GM18498 (cell line): ENCODE measurements at regions not wholly inside any gene's neighbourhood (a gene's known extent, or its start where the extent isn't known, plus 50 kb on each side); places are given as distances from the start of the nearest gene placed in this dataset.

Source experiments
- ATAC-seq: cut with Tn5 transposase; IDR thresholded peaks from one replicate; pipeline ENCODE4 v1.9.1; 2021; ENCODE audit warnings: mild to moderate bottlenecking, moderate library complexity; ENCODE audit not compliant: unreplicated experiment

DNA sequence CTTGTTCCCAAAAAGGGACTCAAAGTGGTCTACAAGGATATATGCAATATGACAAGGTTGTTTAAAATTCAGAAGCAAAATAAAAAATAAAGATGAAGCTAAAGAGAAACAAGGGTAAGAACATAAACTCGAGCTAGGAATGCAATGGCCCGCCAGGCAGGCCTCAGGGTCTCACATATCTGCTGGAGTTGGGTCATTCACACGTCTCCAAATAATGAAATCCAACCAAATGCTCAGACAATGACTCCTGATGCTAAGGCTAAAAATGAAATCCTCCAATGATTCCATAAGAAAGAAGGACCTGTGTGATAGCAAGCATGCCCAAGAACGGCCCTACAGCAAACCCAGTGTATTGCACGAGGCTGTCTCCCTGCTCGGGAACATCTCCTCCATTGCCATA is 153.3 kb upstream of the ETS2 start:
- ATAC-seq = no peak

DNA sequence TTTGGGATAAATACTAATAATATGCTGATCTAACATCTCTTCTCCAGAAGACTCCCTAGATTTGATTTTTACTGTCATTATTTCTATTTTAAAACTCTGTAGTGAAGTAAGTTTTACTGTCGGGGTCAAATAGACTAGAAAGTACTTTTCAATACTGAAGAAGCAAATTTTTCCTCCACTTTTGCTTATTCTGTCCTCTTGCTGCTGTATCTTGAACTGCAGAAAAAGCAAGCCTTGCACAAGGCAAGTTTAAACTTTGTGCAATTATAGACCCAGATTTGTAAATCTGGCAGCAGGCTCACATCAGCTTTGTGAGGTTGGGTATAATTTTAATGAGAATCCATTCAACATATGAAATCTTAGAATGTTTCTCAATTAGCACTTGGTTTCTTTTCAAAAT is 151.1 kb upstream of the ETS2 start:
- no peak for ATAC-seq

DNA sequence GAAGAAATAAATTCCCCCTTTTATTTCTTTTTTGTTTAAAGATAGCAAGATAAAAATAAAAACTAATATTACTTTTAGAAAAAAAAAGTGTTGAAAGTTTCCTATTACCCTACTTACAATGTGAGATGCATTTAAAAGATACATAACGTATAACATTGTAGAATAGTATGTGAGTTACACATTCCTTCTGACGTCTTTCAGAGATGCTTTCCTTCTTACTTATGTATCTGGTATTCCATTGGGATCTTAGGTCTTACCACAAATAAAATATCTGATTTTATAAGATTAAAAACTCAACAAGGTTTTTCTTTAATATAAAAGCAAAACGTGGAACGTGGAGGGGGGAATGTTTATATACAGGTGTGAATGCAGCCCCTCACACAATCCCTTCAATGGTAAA is 147.2 kb upstream of the ETS2 start:
- no peak for ATAC-seq

DNA sequence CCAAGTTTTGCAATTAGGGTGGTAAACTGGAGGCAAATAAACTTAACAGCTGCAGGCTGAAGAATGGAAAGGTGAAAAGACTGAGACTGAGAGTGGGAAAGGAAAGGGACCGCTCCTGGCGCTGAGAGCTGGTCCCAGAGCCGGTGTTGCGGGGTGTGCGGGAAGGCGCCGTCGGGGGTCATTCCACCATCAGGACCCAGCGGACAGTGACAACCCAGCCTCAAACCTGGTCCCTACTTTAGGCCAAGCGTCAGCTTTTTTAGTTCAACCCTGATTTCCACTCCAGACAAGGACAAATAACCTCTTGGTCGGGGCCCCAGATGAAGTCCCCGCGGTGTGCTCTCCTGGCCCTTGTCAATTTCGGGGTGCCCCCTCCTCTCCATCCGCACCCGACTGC is 145.8 kb upstream of the ETS2 start:
- no peak for ATAC-seq

DNA sequence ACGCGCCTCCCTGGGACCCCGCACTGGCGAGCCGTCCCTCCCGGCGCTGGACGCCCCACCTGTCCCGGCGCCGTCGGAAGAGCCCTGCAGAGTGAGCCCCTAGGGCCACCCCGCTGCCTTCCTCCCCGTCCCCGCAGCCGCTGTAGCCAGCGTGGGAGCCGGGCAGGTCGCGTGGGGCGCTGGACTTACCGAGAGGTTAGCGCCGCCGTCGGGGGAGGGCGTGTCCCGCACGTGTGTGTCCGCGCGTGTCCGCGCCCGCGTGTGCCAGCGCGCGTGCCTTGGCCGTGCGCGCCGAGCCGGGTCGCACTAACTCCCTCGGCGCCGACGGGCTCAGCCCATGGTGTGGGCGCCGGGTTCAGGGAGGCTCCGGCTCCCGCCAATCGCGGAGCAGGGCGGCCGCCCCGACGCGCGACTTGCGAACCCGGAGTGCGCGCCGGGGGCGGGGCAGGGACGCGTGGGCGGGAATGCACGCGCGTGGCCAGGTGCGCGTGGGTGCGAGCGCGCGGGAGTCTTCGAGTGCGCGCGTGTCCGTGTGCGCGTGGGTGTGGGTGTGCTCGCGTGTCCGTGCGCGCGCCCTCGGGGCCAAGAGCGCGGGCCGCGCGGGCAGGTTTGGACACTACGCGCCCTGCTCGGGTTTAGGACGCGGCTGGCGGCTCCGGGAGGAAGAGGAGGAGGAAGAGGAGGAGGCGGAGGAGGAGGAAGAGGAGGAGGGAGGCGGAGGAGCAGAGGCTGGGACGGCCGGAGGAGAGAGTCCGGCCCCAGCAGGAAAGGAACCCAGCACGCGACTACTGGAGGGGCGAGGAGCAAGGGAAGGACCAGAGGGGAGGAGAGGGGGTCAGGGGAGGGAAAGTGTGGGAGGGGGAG is 145.2 kb upstream of the ETS2 start:
- ATAC-seq = no peak

DNA sequence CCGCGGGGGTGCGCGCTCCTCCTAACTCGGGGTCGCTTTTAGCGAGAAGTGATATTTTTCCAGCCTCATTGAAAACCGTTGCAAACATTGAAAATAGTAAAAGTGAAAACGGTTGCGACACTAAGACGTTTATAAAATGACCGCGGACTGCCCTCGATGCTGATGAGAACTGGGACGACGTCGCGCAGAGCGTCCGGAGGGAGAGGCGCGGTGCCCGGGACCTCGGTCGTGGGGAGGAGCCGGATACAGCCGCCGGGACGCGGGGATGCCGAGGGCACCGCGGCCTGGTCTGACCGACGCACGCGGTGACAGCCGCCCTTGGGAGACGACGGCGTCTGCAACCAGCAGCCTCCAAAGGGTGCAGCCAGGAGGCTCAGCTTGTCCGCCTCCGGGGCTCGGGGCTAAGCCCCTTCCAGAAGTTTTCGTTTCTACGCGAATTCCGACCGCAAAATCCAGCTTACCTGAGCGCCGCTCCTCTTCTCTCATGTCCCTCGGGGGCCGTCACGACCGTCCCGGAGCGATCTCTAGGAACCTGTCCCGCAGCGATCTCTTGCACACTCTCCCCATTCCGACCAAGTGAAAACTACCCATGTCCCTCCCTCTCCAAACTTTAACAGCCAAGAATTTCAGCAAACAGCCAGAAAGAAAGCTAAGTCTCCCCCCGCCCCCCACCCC is 144.4 kb upstream of the ETS2 start:
- ATAC-seq = no peak

DNA sequence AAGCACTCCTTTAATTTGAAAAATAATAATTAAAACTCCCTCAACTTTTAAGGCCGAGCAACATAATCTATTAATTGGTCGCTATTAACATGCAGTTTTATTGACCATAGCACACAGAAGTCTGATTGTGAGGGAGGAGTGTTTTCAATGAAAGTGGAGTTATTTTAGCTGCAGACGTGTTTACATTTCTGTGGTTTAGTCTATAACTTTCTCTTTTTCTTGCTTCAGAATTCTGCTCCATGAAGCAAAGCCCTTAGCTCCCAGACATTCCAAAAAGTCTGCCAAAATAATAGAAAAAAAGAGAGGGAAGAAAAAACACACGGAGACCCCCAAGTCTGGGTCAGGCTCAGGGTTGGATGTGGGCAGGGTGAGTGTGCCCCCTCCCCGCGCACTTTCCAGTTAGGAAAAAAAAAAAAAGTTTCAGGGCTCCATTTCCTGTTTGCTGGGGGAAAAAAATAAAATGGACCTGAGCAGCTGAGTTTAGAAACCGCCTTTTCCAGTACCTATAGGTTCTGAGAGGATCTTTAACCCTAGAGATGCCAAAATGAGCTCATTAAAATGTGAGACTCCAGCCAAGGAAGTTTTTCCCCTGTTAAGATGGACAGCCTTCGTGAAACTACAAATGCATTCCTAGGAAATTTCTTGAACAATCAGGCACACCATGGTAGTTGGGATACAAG is 143.7 kb upstream of the ETS2 start:
- ATAC-seq = no peak

DNA sequence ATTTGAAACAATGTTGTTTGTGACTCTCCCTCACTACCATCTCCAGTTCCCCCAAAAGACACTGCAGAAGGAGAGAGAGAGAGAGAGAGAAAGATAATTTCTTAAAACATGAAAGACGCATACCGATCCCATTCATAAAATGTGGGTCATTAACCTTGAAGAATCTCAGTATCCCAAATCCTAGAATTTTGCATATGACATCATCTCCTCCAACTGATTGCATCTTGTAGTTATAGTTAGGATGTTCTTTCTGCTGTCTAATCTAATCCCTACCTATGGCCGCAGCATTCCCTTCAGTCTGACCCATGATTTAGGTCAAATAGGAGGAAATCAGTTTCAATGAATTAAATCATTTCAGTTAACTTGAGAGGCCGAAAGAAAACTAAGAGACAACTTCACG is 142.4 kb upstream of the ETS2 start:
- no peak for ATAC-seq

DNA sequence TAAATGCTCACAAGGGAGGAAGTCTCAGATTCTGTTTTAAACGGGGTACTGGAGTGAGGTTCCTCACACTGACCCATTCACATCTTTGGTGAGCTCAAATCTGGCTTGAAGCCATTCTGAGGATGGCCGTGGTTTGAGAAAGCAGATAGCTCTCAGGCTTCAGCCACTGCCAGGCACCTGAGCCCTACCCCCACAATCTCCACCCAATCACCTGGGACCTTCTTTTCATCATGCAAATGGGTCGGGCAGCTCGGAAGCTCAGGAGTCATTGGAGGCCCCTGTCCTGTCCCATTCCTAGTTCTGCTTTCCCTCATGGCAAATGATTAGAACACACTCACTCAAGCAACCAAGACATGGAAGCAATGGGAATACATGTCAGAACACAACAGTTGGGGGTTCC is 141.4 kb upstream of the ETS2 start:
- ATAC-seq = no peak

DNA sequence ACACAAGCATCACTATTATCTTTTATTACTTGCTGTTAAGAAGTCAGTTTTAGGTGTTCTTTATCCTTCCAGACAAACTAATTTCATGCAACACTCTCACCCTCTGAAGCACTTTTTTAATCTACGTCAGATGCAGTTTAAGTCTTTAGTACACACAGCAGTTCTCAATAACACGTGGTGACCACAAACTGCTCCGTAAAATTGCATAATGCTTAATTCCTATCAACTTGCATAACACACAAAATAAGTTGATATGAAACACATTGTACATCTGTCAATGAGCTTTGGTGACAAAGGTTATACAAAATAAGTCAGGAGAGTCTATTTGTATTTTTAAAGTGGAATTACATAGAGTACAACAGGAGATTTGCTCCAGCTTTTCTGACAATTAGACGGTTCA is 140.9 kb upstream of the ETS2 start:
- no peak for ATAC-seq

DNA sequence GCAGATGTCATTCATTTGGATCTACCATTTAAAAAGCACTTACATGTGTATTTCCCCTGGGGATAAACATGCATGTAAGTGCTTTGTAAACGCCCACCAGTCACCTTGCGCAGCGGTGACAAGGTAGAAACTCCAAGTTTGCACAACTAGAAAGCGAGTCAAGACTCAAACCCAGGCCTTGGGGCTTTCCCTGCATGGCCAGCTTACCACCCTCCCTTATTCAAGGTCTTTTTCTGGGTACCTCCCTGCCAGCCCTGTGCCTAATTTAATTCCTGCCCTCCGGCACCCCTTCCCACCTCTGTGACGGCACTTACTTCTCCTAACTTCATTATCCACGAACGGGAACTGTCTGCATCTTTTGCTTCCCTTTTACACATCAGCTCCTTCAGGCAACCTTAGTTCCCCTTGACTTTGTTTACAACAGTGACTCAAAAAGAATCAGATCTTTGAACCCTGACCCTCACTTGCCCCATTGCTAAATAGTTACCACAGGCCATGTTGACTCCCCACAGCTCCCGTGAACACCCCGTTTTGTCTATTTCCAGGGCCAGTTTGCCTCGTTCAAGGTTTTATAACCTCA is 138.3 kb upstream of the ETS2 start:
- ATAC-seq = no peak

DNA sequence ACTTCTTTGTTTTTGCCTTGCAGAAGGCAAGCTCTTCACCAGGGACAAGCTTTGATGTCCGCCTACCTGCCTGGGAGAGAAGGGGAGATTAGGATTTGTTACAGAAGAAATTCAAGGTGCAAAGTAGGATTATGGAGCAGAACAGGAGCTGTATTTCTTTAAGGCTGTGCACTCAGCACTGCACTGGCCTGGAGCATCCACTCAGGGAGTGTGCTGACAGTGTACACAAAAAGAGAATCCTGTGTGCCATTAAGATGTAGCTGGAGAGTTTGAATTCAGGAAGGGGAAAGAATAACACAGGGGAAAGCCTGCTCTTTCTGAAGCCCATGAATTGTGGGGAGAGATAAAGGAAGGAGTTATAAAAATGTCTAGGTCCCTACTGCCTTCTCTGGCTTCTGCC is 137.7 kb upstream of the ETS2 start:
- no peak for ATAC-seq

DNA sequence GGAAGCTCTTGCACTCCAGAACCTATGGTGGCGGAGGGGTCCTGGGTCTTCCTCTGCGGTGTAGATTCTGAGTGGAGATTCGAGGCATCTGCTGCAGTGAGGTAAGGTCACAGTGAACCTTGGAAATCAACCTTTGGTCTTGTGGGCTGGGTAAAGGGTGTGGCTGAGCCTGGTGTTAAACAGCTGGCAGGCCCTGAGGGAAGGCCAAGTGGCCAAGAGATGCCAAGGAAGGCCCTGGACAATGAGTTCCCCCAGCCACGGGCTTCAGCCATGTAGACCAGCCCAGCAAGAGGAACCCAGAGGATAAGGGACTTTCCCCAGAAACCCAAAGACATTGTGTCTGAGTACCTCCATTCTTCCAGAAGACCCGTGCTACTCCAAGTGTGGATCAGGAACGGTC is 137.2 kb upstream of the ETS2 start:
- no peak for ATAC-seq

DNA sequence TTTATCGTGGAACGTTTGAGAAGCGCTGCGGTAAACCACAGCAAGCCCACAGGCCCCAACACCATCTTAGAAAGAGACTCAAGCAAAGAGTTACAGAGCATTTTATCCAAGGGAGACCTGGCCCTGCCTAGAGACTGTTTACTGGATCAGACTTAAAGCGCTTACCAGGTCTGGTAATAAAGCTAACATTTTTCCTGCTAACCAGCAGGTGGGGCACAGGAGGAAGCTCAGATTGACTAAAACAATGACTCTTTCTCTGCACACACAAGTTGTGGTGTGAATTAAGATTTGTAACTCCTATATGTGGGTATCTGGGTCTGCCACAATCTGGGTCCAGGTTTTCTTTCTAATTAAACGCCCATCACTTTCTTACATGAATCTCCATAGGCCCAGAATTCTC is 136.5 kb upstream of the ETS2 start:
- ATAC-seq = no peak

DNA sequence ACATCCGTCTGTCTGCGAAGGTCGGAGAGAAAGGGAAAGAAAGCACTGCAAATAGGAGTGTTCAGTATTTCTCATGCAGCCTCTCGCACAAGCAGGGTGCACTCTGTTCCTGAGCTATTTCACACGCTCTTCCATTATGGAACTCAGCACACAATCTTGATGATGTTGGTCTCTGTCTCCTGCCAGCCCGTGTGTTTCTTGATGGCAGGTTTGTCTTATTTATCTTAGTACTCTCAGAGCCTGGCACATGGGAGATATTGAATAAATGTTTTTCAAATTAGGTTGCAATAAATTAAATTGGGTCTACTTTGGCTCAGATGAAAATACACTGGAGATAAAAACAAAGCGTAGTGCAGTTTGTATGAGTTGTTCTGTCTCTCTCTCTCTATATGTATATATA is 134.9 kb upstream of the ETS2 start:
- no peak for ATAC-seq

DNA sequence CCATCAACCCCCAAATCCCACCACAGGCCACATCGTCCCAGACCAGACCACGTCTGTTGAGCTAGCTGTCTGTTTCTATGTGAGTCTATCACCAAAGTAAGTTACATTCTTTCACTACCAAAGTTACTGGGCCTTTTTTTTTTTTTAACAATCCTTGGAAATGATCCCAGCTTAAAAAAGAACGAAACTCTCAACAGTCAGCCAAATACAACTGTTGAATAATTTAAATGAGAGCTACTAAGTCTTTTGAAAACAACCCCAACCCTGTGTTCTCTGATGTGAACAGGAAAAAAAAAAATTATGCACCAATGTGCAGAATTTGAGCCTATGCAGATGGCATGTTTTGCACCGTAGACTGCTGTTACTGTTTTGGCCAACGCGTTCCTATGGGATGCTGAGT is 134.0 kb upstream of the ETS2 start:
- ATAC-seq = no peak

DNA sequence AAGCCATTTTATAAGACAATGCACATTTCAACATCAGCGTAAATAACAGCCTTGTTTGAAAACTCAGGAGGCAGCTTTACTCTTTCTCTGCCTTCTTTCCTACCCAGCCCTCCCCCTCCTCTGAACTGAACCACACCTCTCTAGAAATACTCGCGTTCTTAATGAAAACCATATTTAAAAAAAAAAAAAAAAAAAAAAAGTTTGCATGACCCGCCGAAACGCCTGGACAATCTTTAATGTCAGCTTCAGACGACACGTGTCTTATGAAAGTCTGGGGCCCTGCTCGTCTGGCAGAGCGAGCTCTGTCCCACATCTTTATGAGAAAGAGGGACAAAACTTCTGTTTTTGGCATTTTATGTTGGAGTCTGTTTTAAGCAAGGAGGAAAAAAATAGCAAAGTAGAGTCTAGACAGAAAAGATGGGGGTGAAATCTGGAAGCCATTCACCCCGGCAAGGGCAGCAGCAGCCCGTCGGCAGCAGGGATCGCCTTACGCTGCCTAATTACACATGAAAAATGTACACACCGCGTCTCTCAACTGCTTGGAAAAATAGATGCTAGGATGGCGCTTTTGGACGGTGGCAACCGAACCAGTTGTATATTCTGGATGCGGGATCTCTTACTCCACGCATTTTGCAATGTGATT is 130.4 kb upstream of the ETS2 start:
- ATAC-seq = no peak

DNA sequence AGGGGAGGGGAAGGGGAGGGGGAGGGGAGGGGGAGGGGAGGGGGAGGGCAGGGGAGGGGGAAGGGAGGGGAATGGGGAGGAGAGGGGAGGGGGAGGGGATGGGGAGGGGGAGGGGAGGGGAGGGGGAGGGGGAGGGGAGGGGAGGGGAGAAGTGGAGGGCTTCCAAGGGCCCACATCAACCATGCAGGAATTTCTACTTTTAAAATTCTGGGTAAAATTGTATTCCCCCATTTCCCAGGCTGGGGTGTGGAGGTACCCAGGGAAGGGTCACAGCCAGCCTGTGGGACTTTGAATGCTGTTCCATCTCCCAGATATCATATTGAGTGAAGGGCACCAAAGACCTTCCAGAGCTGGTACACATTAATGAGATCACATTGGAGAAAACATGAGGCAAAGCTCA is 126.9 kb upstream of the ETS2 start:
- ATAC-seq = no peak

DNA sequence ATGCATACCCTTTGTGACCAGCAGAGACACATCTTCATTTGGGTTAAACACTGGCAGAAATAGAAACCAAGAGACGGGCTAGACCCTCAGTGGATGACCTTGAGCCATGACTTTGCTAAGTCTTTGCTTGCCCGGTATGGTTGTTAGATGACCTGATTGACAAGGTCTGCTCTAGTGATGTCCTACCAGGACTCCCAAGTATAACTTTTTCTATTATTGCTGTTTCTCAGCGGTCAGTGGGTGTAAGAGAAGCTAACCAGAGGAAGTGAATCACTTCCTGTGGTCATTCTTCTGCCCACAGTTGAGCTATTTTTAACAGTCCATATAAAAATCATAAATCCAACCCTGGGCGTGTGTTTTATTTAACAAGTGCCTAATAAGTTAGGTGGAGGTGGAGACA is 126.2 kb upstream of the ETS2 start:
- peak; percentile 65 for ATAC-seq

DNA sequence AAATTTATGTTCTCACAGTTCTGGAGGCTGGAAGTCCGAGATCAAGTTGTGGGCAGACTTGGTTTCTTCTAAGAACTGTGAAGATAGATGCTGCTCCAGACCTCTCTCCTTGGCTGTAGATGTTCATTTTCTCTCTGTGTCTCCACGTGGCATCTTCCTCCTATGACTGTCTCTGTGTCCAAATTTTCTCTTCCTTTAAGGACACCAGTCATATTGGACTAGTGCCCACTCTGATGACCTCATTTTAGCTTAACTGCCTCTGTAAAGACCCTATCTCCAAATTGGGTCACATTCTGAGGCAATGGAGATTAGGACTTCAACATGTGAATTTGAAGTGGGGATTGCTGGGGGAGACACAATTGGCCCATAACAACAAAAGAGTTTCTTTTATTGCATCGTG is 125.3 kb upstream of the ETS2 start:
- ATAC-seq = no peak

DNA sequence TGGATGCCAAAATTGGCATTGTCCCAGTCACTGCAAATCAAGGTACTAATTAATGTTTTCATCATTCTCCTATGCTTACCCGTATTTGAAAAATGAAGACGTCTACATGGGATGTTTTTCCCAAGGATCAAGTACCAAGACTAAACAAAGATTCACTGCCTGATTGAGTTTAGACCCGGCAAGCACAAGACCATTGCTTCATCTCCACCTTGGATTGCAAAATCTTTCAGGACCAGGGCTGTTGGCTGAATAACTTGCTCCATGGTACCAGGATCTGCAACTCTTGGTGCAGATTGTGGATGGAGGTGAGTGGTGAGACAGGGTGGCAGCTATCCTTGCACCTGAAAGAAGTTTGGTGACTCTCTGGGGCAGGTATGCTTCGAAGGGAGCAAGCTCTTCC is 122.5 kb upstream of the ETS2 start:
- ATAC-seq = no peak
